A549 (cell line): ENCODE measurements at regions not wholly inside any gene's neighbourhood (a gene's known extent, or its start where the extent isn't known, plus 50 kb on each side); places are given as distances from the start of the nearest gene placed in this dataset.

ENCODE experiments used
- BHLHE40 ChIP-seq: IDR thresholded peaks from 2 replicates; pipeline ENCODE4 v1.6.1; 2012; ENCODE audit warnings: low read depth, low read length, inconsistent platforms
- HDAC2 ChIP-seq: fragments of 200-600 bp; sonication (generic); IDR thresholded peaks from 2 replicates; pipeline ENCODE4 v1.6.1; 2016
- HOXA7 ChIP-seq: fragments of 250-450 bp; sonication (Bioruptor Pico); IDR thresholded peaks from 2 replicates; pipeline ENCODE4 v1.5.0; 2020; ENCODE audit warnings: mild to moderate bottlenecking, moderate library complexity
- MAFK ChIP-seq: fragments of 450-650 bp; IDR thresholded peaks from 2 replicates; pipeline ENCODE4 v1.6.1; 2014; ENCODE audit not compliant: partially characterized antibody
- PHF8 ChIP-seq: fragments of 200-600 bp; sonication (generic); IDR thresholded peaks from 2 replicates; pipeline ENCODE4 v1.6.1; 2016; ENCODE audit warnings: low read depth, mild to moderate bottlenecking, antibody characterized with exemption, moderate library complexity, borderline replicate concordance
- POLR2AphosphoS2 ChIP-seq: conservative IDR thresholded peaks from 2 replicates; pipeline ENCODE4 v1.6.1; 2012; ENCODE audit warnings: low read length, improper control_type of control experiment, inconsistent platforms
- RAD21 ChIP-seq, 2 experiments: fragments of >200 bp in 1 of 2; sonication (Bioruptor Twin) in 1 of 2; formaldehyde crosslinking in 1 of 2; IDR thresholded peaks in 1 of 2; conservative IDR thresholded peaks in 1 of 2; 2 replicates in 1 of 2; 3 replicates in 1 of 2; pipeline ENCODE4 v1.6.1; 2012 to 2018; ENCODE audit warnings: inconsistent platforms in 1 of 2
- TF ChIP-seq, protein P1 (sequence below): fragments of >200 bp; sonication (Bioruptor Twin); formaldehyde crosslinking; IDR thresholded peaks from 3 replicates; pipeline ENCODE4 v1.5.1; 2016
- TF ChIP-seq, protein P2 (sequence below): fragments of 450-650 bp; IDR thresholded peaks from 2 replicates; pipeline ENCODE4 v1.6.1; 2014; ENCODE audit warnings: antibody characterized with exemption
- TF ChIP-seq, protein P3 (sequence below): IDR thresholded peaks from 2 replicates; pipeline ENCODE4 v1.6.1; 2012

DNA sequence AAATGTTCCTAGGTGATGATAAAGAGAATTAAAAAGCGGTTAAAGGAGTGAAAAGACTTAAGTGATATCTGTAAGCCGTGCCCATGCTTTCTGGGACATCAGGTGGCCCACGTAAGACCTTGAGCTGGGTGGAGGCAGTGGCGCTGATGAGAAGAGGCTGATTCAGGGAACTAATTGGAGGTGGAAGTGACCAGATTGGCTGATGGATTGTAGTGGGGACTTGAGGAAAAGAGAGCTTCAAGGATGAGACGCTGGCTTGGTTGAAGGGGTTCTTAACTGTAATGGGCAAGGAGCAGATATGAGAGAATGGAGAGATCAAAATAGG is 69.1 kb upstream of the EP300 start:
- TF ChIP-seq, protein P1, sequence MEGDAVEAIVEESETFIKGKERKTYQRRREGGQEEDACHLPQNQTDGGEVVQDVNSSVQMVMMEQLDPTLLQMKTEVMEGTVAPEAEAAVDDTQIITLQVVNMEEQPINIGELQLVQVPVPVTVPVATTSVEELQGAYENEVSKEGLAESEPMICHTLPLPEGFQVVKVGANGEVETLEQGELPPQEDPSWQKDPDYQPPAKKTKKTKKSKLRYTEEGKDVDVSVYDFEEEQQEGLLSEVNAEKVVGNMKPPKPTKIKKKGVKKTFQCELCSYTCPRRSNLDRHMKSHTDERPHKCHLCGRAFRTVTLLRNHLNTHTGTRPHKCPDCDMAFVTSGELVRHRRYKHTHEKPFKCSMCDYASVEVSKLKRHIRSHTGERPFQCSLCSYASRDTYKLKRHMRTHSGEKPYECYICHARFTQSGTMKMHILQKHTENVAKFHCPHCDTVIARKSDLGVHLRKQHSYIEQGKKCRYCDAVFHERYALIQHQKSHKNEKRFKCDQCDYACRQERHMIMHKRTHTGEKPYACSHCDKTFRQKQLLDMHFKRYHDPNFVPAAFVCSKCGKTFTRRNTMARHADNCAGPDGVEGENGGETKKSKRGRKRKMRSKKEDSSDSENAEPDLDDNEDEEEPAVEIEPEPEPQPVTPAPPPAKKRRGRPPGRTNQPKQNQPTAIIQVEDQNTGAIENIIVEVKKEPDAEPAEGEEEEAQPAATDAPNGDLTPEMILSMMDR = no peak
- TF ChIP-seq HDAC2 = no peak
- no peak for TF ChIP-seq PHF8
- TF ChIP-seq, protein P2, sequence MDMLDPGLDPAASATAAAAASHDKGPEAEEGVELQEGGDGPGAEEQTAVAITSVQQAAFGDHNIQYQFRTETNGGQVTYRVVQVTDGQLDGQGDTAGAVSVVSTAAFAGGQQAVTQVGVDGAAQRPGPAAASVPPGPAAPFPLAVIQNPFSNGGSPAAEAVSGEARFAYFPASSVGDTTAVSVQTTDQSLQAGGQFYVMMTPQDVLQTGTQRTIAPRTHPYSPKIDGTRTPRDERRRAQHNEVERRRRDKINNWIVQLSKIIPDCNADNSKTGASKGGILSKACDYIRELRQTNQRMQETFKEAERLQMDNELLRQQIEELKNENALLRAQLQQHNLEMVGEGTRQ = no peak
- TF ChIP-seq BHLHE40 = no peak
- no peak for TF ChIP-seq MAFK
- TF ChIP-seq HOXA7 (CRISPR knock-in tag) = no peak
- no peak for TF ChIP-seq POLR2AphosphoS2
- no peak for TF ChIP-seq RAD21 (conservative IDR thresholded peaks at IDR 0.05 in 1 of 2, IDR thresholded peaks at IDR 0.05 in 1 of 2)
- TF ChIP-seq, protein P3, sequence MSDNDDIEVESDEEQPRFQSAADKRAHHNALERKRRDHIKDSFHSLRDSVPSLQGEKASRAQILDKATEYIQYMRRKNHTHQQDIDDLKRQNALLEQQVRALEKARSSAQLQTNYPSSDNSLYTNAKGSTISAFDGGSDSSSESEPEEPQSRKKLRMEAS = no peak
